ENCODE measurements at regions not wholly inside any gene's neighbourhood (a gene's known extent, or its start where the extent isn't known, plus 50 kb on each side); places are given as distances from the start of the nearest gene placed in this dataset.

DNA sequence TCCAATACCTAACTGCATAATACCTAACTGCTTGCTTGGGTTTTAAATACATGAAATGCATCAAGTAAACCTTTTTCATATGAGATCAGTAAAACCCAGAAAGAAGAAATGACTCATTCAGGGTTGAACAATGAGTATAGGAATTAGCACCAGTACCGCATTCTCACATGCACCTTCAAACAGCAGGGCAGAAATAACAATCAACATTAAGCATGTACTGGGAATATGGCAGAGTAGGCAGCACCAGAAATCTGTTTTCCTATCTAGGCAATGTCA, 850.3 kb upstream of the SORCS1 start:
- intact Hi-C loops (cut with micrococcal nuclease) = no loop called here
- CTCF ChIA-PET = no interaction called here
- POLR2A ChIA-PET (ENCODE audit: unreplicated experiment) = no interaction called here
- Histone ChIP-seq H2AFZ (ENCODE audit: low read length) (no peak overlapping the region), H3K9ac (ENCODE audit: low read length) (no peak overlapping the region), H3K27me3 (ENCODE audit: low read length) (no peaks in the 10 kb centered on the region), H3K9me3 (ENCODE audit: low read length) (no peaks in the 10 kb centered on the region), H3K27ac (ENCODE audit: low read length) (no peak overlapping the region), H3K79me2 (ENCODE audit: low read length) (no peaks in the 10 kb centered on the region), H3K36me3 (ENCODE audit: low read depth, low read length) (no peaks in the 10 kb centered on the region), H3K4me3 (ENCODE audit: low read length) (no peak overlapping the region), H3K4me1 (ENCODE audit: insufficient read depth, low read length) (no peaks in the 10 kb centered on the region), H3K9me2 (replicated peaks; ENCODE audit: low read length) (no peaks in the 10 kb centered on the region), H4K20me1 (ENCODE audit: low read length) (no peaks in the 10 kb centered on the region), H3F3A (ENCODE audit: low read length, unreplicated experiment) (no peaks in the 10 kb centered on the region), H3K4me2 (ENCODE audit: low read length) (no peak overlapping the region)
- ATAC-seq = no peak
- no TSS peak for BruUV-seq (replicated peaks)
- DNase-seq = no peak
- TF ChIP-seq EZH2phosphoT487 (IDR thresholded peaks at IDR 0.05; ENCODE audit: borderline replicate concordance, low read length) = no peak
- TF ChIP-seq CTCF (conservative IDR thresholded peaks at IDR 0.05; ENCODE audit: low read depth, low read length) = no peak

DNA sequence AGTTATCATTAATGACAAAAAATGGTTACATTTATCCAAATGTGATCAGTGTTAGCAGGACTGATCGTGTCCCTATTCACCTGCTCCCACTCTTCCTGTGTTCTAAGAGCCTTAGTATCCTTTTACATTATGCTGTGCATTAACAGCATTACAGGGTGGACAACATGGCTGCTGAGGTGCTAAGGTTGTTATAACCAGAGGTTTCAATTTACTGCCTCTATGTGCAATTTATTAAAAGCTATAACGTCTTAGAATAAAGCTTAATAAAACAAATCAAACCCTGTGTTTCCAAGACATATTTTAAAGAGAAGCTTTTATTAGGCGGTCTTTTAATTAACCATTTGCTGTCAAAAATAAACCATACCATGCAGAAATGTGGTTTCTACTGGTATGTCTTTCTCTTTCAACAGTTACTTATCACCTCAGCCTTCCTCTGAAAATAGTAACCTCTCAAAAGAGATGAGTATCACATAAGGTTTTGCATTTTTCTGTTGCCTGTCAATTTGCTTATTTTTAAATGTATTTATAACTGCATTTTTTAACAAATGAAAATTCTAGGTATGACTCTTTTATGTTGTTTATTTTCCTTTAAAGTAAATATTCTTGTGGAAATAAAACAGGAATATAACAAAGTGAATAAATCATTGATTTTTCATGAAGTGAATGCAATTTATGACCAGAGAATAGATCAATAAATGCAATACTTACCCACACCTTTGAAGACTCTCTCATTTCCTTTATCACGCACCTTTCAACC, 849.8 kb upstream of the SORCS1 start:
- Histone ChIP-seq H3K9me3 (ENCODE audit: low read length) (no peaks in the 10 kb centered on the region), H4K20me1 (ENCODE audit: low read length) (no peaks in the 10 kb centered on the region), H3K4me3 (ENCODE audit: low read length) (no peak overlapping the region), H3K36me3 (ENCODE audit: low read depth, low read length) (no peaks in the 10 kb centered on the region), H2AFZ (ENCODE audit: low read length) (no peak overlapping the region), H3K9ac (ENCODE audit: low read length) (no peak overlapping the region), H3K4me1 (ENCODE audit: insufficient read depth, low read length) (no peaks in the 10 kb centered on the region), H3K9me2 (replicated peaks; ENCODE audit: low read length) (no peaks in the 10 kb centered on the region), H3K27ac (ENCODE audit: low read length) (no peak overlapping the region), H3K27me3 (ENCODE audit: low read length) (no peaks in the 10 kb centered on the region), H3K79me2 (ENCODE audit: low read length) (no peaks in the 10 kb centered on the region), H3F3A (ENCODE audit: low read length, unreplicated experiment) (no peaks in the 10 kb centered on the region), H3K4me2 (ENCODE audit: low read length) (no peak overlapping the region)
- DNase-seq (no peak), ATAC-seq (no peak)
- intact Hi-C loops (cut with micrococcal nuclease) = no loop called here
- ChIA-PET CTCF (no interaction called here), POLR2A (ENCODE audit: unreplicated experiment) (no interaction called here)
- TF ChIP-seq CTCF (conservative IDR thresholded peaks at IDR 0.05; ENCODE audit: low read depth, low read length) = no peak
- TF ChIP-seq EZH2 (IDR thresholded peaks at IDR 0.05; ENCODE audit: low read length, unreplicated experiment) = no peak
- no peak for TF ChIP-seq EZH2phosphoT487 (IDR thresholded peaks at IDR 0.05; ENCODE audit: borderline replicate concordance, low read length)
- BruUV-seq (replicated peaks) = no TSS peak

- Histone ChIP-seq H3K36me3 (ENCODE audit: low read depth, low read length) (no peaks in the 10 kb centered on the region), H3F3A (ENCODE audit: low read length, unreplicated experiment) (no peaks in the 10 kb centered on the region), H3K9me3 (ENCODE audit: low read length) (no peaks in the 10 kb centered on the region), H2AFZ (ENCODE audit: low read length) (no peak overlapping the region), H3K9me2 (replicated peaks; ENCODE audit: low read length) (no peaks in the 10 kb centered on the region), H3K79me2 (ENCODE audit: low read length) (no peaks in the 10 kb centered on the region), H4K20me1 (ENCODE audit: low read length) (no peaks in the 10 kb centered on the region), H3K4me3 (ENCODE audit: low read length) (no peak overlapping the region), H3K9ac (ENCODE audit: low read length) (no peak overlapping the region), H3K4me1 (ENCODE audit: insufficient read depth, low read length) (no peaks in the 10 kb centered on the region), H3K4me2 (ENCODE audit: low read length) (no peak overlapping the region), H3K27me3 (ENCODE audit: low read length) (no peaks in the 10 kb centered on the region), H3K27ac (ENCODE audit: low read length) (no peak overlapping the region)
- intact Hi-C loops (cut with micrococcal nuclease) = no loop called here
- ChIA-PET CTCF (no interaction called here), POLR2A (ENCODE audit: unreplicated experiment) (no interaction called here)
- ATAC-seq (no peak), DNase-seq (peak; percentile 3)
- TF ChIP-seq EZH2 (IDR thresholded peaks at IDR 0.05; ENCODE audit: low read length, unreplicated experiment) (no peak), CTCF (conservative IDR thresholded peaks at IDR 0.05; ENCODE audit: low read depth, low read length) (no peak)
- no TSS peak for BruUV-seq (replicated peaks)
Measured at GRCh38 chr10:108005627-108006026, 841.1 kb upstream of the SORCS1 start.
